Hematopoietic multipotent progenitor cell treated with erythropoietin and hydrocortisone succinate and interleukin-3 and kit ligand, for 8 days (in vitro differentiated cells): ENCODE measurements at regions not wholly inside any gene's neighbourhood (a gene's known extent, or its start where the extent isn't known, plus 50 kb on each side); places are given as distances from the start of the nearest gene placed in this dataset.

Source experiments
- DNase-seq: peaks from one replicate; pipeline ENCODE4 v3.0.0-alpha.2; 2015

DNA sequence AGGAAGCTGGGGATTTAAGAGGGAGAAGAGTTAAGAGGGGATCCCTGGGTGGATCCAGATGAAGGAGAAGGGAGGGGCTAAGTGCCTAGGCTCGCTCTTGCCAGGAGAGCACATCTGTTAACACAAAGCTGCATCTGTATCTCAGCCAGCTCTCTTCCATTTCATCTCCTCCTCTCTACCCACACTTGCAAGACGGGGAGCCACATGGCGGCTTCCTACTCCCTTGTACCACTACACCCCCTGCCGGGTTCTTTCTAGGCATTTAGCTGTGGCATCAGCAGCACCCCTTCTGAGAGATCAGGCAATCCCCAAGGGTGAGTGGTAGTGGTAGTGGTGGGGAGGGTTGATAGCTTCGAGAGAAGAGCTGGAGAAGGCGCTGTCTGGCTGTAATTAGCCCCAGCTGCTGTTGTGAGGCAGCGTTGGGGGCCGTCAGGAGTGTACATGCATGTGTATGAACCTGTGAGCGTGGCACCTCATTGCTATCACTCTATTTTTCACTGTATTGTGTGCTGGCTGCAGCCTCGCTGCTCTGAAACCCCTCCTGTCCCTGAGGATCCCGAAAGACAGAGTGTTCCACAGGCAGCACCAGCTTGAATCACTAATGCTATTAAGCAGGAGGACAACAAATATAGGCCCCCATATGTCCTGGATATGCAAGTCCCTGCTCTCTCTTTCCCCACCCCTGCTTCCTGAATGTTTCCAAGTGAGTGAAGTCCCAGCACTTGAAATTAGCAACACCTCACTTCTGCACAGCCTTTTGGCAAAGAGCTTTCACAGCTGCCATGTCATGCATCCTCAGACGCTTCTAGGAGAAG is 73.7 kb downstream of the RTL9 start:
- DNase-seq: no peak

DNA sequence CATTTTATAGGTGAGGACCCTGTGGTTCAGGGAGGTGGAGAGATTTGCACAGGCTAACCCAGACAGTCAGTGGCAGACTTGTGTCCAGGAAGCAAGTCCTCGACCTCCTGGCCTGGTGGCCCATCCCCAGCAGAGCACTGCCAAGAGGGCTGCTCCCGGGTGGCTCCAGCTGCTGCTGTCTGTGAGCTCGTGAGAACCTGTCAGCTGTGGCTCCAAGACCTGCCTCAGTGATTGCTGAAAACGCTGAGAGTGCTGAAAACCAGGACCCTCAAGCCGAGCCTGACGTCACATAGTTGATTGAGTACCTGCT is 74.2 kb downstream of the RTL9 start:
- no peak for DNase-seq

DNA sequence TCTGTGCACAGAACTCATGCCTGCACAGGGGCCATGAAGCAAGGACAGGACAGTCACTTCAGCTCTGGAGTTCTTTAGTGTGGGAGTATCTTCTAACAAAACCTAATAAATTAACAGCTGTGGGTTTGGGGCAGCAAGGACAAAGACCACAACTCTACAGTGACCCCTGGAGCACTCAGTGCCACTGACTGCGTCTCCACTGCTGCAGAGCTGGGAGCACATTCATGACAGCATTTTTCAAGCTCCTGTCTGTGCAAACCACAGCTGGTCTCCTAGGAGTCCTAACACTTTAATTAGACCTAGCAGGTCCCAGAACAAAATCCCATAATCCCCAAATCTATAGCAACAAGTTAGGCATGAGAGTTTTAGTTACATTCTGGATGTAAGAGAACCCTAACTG is 76.5 kb downstream of the RTL9 start:
- no peak for DNase-seq

DNA sequence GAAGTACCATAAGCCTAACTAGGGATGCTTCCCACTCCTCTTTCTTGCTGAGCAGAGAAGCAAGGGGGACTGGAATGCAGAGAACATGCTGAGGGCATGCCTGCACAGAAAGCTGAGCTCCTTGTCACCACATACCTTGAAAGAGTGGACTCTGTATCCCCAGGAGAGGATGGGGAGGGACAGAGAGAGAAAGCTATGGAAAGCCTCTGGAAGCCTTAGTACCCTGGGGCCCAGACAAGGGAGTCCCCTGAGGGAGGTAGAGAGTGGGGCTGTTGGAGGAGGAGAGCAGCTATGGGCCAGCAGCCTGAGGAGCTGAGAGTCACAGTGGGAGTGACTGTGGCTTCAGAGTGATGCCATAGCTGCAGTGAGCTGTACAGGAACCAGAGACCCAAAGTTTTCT is 77.9 kb downstream of the RTL9 start:
- no peak for DNase-seq

DNA sequence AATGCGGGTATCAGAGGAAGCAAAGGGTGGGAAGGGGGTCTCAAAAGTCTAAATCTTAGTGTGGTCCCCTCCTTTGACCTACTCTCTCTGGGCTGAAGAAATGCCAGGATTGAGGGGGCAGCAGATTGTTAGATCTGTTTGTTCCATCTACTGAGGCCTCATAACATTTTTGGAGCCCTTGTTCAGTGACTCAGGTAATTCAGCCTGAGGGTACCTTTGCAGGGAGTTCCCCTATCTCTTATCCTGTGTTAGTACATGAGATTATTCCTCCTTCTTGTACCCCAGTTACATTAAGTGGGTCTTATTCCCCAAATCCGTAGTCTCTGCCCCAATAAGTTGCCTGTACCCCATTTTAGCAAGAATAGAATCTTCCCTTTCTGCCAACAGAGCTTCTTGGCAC is 79.0 kb downstream of the RTL9 start:
- no peak for DNase-seq

DNA sequence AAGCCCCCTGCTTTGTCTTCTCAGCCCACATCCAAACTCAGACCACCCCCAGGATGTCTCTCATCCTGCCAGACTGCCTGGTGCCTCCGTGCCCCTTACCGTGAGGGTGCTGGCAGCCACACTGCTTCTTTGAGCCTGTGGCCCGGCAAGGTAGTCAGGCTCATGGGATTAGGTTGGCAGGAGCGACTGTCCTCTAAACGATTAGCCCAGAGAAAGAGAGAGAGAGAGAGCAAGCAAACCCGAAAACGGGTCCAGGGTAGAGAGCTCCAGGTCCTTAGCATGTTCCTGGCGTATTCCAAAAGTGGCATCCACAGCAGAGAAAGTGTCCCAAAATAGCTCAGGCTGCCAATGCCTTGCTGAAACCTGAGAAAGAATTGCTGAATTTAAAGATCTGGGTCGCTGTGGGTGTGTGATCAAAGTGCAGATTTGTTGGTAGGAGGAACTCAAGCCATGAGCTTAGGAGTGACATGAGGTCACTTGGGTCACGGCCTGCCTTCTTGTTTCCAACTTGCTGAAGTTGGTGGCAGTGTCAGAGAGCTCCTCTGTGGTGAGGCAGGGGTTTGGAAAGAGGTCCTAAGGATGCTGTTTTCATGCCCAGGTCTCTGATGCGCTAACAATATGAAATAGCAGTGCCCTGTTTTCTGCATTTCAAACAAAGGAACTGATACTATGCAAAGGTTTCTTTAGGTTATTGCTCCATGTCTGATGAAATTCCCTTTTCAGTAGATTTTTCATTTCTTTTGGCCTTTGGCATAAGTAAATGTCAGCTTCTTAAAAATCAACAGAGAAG is 81.6 kb downstream of the RTL9 start:
- DNase-seq: no peak

DNA sequence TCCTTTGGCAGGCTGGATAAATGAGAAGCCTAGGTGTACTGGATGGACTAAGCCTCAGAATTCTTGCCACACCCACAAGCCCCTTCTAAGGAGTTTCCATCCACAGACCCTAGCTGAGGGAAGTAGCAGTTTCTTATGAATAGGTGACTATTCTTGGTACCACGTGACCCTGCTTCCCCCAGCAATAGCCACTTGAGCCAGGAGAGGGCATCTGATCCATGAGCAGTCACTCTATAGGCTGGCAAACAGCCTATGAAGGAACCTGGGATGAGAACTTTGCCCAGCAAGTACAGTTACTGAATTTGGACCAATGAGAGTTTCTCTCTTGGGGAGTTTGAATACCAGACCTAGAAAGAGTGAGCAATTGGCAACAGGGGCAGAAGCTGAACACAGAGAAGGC is 84.0 kb downstream of the RTL9 start:
- DNase-seq: peak; percentile 42

DNA sequence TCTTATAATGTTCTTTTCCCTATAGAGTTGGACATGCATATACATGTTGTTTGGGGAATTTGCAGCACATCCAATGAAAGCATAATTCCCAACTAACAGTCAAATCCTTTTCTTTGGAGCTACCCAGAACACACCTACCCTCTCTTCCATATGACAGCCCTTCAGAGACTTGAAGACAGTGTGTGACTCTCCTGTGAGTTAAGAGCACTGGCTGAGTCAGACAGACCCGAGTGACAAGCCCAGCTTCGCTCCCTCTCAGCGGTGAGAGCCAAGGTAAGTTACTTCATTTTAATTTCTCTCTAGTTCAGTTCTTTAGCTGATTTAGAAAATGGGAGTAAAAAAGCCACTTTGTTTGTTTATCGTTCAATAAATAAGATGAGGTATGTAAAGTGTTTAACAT is 86.3 kb downstream of the RTL9 start:
- DNase-seq: no peak

DNA sequence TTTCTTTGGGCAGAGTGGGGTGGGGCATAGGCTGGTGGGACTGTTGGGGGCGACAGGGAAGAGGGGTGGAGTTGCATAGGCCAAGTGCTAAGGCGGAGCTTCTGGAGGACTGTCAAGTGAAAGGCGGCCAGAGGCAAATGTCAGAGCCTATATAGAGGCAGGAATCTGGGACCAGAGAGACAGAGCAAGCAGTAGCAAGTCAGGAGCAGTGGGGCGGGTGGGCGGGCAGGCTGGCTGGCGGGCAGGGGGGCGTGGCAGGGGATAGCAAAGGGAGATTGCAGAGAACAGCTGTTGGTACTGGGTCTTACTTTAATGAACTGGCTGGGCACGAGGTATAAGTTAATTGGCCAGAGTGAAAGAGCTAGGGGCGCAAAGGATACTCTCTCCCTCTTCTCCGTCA is 89.8 kb downstream of the RTL9 start:
- no peak for DNase-seq

DNA sequence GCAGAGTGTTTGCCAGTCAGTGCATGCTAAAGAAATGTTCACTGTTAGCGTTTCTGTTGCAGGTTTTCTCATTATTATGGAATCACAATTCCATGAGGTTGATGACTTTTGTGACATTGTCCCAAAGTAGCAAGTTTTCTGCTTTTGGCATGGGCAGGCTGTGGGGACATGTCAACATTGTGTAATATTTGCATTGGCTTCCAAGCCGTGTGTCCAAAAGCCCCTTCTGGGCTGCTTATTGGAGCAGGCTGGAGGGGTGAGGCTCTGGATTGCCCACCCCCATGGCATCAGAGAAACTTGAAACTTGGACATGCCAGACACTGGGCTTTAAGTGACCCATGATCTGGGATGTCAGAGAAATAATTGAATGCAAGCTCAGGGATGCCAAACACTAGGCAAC is 90.7 kb downstream of the RTL9 start:
- DNase-seq: no peak

DNA sequence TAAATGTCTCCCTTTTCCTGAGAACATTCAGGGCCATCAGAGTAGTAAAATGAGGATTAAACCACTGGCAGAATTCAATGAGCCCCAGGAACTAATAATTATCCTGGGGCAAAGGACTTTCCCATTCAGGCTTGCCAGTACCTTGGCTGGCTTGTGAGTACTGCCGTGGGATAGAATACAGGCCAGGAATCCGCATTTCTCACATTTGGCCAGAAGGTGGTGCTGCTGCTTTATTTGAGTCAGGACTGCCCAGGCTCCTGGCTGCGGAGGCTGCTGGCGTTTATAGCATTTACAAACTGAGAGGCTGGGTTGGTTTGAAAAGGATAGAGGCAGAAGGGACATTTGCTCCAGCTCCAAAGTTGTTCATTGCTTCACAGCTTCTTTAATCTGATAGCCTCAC is 91.4 kb downstream of the RTL9 start:
- peak; percentile 66 for DNase-seq

DNA sequence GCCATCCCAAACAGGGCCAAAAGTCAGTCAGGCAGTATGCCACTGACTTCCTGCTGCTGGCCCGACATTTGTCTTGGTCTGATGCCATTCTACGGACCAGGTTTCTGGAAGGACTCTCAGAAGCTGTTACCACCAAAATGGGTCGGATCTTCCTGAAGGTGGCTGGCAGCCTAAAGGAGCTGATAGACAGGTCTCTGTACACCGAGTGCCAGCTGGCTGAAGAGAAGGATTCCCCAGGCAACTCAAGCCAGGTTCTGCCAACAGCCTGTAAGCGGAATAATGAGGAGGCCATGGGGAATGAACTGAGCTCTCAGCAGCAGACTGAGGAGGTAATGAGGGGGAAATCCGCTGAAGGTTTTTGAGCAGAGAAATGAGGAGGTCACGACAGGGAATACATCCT is 95.7 kb downstream of the RTL9 start:
- no peak for DNase-seq

DNA sequence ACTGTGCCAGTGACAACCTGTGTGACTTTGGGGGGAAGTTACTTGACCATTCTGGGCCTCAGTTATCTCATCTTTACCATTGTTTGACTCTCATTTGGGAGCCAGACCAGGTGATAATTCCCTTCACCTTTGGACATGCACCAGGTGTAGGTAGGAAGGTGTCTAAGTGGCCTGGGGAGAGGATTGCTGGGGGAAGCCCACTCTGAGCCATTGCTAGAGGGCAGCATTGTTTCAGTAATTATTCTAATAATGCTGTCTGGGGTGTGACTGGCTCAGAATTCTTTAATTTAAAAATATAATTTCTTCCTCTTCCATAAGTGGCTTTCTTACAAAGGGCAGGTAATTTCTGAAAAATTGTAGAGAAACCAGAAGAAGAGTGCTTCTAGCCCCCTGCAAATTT is 104.3 kb downstream of the RTL9 start:
- DNase-seq: no peak

DNA sequence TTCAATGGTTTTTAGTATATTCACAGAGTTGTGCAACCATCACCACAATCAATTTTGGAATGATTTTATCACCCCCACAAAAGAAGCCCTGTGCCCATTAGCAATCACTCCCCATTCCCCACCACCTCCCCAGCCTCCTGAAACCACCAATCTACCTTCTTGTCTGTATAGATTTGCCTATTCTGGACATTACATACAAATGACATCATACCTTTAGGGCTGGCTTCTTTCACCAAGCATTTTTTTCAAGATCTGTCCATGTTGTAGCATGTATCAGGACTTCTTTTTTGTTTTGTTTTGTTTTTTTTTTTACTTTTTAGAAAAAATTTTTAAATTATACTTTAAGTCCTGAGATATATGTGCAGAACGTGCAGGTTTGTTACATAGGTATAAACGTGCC is 108.1 kb downstream of the RTL9 start:
- DNase-seq: no peak

DNA sequence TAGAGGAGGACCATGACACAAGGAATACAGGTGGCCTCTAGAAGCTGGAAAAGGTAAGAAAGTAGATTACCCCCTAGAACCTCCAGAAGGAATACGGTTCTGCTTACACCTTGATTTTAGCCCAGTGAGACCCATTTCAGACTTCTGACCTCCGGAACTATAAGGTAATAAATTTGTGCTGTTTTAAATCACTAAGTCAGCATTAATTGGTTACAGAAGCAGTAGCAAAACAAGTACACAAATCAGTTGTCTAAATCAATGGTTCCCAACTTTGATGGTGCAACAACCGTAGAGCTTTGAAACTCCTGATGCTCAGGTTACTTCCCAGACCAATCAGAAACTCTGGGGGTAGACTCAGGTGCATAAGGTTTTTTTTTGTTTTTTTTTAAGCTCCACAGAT is 113.6 kb downstream of the RTL9 start:
- no peak for DNase-seq

DNA sequence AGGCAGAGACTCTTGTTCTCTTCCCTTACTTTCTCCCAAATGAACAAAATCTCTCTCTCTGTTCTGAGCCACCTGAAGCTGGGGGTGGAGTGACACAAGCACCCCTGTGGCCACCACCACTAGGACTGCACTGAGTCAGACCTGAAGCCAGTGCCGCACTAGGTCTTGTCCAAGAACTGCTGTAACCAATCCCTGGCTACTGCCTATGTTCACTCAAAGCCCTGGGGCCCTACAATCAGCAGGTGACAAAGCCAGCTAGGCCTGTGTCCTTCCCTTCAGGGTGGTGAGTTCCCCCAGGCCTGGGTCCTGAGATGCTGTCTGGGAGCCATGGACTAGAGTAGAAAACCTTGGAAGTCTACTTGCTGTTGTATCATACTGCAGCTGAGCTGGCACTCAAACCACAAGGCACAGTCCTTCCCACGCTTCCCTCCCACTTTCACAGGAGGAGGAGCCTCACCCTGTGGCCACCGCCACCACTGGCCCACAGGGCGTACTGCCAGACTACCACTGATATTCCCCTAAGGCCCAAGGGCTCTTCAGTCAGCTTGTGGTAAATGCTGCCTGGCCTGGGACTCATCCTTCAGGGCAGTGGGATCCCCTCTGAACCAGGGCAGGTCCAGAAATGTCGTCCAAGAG is 119.1 kb downstream of the RTL9 start:
- DNase-seq: no peak

DNA sequence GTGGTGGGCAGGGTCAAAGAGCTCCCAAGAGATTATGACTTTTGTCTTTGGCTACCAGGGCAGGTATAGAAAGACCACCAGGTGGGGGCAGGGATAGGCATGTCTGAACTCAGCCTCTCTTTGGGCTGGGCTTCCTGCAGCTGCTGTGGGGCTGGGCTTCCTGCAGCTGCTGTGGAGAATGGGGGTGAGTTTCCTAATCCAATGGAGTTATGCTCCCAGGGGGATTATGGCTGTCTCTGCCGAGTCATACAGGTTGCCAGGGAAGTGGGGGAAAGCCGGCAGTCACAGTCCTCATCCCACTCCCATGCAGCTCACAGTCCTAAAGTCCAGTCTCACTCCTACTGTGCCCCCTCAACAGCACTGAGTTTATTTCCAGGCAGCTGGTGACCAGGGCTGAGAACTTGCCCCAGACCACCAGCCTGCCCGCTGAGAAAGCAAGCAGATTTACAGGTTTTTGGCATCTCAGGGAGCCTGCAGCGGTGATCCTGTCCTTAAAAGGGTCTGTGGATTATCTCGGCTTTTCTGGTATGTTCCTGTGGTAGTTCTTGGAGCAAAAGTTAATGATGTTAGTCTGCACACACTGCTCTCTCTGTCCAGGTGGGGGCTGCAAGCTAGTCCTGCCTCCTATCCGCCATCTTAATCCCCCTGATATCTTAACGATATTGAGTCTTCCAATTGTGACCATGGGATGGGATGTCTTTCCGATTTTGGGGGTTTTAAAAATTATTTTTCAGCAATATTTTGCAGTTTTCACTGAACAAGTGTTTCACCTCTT is 133.4 kb downstream of the RTL9 start:
- no peak for DNase-seq

DNA sequence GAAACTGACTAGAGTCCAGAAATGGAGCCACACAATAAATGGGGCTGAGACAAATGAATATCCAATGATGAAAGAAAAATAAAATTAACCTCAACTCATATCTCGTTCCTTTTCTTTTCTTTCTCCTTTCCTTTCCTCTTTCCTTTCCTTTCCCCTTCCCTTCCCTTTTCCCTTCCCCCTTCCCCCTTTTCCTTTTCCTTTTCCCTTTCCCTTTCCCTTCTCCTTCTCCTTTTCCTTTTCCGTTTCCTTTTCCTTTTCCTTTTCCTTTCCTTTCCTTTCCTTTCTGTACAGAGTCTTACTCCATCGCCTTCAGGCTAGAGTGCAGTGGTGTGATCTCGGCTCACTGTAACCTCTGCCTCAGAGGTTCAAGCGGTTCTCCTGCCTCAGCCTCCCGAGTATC is 146.3 kb downstream of the RTL9 start:
- no peak for DNase-seq

DNA sequence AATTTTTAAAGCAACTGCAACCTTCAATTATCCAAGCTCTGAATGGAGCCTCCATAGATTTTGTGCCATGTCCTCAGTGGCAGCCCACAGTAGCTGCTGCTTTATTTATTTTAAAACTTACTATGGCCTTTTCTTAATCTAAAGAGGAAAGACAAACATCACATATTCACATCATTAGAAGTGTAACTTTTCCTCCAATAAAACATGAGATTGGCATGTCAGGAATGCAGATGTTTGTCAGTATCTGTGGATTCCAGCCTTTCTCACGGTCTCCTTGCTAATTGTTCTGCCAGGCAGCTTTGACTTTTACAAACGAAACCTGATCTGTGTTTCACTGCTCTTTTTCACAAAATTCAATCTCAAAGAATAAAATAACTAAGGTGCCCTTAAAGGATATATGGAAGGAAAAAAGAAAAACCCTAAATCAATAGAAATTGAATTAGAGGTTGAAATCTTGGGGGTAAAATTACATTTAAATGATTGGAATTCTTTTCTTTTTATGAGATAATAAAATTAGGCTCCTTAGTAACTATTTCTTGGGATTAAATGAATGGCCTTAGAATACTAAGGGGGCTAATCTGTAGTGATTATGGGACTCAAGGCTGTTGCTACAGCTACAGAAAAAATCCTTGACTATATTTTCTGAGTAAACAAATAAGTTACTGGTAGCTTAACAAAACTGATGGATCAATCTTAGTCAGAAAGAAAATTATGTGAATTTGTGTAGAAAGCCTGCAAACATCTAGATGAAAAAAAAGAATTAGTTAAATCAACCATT is 151.3 kb downstream of the RTL9 start:
- DNase-seq: no peak

DNA sequence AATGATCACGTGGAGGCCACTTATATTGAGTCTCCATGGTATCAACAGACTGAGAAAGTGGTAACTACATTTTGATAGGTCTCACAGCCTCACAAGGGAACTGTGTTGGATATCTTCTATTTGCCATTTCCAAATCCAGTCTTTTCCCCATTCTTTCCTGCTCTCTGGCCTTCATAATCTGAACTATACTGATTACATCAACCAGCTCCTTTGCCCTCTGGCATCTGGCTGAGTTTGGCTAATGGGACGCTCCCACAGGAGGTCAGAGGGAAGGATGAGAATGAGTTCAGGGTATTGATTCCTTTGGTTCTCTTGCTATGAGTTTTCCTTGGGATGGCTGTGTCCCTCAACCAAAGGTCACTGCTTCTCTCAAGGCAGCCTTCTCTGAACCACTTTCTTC is 152.6 kb downstream of the RTL9 start:
- no peak for DNase-seq

DNA sequence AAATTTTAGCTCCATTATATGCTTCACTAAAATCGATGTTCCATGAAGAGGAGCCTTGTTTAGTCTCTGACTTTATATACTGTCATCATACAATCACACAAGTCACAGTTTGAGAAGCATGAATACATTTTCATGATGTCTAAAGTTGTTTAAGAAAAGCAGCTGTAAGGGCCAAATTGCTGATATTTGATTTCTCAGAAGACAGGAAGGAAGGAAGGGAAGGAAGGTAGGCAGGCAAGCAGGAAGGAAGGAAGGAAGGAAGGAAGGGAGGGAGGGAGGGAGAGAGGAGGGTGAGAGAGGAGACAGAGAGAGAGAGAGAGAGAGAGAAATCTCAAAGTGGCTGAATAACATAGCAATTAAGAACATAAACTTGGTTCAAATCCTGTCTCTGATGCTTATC is 153.7 kb downstream of the RTL9 start:
- no peak for DNase-seq

DNA sequence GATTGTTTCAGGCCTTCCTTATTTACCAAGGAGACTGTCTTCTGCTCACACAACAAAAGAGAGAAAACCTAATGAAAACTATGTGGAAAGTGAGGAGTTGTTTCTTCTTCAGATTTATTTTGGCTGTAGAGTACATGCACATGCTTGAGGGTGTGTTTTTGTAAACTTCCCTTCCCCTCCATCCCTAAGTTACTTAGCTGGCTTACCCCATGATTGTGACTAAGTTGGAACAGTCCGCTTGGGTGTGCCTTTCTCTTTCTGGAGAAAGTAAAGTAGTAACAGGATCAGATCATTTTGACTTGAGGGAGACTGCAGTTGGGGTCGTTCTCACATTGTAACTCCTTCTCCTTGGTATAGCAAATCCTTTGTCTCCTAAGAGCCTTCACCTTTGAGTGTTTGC is 155.9 kb downstream of the RTL9 start:
- no peak for DNase-seq

DNA sequence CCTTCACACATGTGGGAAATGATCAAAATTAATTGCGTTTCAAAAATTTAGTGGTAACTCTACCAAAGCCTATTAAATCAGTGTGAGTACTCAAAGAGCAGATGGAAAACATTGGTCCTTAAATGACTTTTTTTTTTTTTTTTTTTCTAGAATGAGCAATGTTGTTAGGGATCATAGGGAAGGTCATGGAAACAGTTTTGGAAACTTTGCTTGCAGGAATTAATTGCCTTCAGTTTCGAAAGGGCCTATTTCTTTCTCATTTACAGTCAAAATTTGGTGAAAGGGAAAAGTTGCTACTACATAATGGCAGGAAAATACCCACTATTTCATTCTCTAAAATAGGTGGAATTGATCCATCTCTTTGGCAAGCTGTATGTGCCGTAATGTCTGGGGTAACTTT is 160.9 kb downstream of the RTL9 start:
- DNase-seq: no peak
